ENCODE measurements at regions not wholly inside any gene's neighbourhood (a gene's known extent, or its start where the extent isn't known, plus 50 kb on each side); places are given as distances from the start of the nearest gene placed in this dataset.

DNA sequence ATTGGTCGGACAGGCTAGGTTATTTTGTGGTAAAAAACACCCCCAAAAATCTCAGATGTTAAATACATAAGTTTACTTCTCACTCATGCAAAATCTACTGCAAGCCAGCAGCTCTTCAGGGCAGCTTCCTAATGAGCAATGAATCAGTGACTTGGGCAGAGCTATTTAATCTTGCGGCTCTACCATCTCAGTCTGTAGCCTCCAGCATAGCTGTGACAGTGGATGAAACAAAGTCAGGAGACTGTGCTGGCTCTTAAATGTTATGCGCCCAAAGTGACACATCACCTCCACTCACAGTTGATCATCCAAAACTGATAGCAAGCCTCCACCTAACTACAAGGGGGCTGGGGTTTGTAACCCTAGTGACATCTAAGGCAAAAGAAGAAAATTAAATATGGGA lies 571.9 kb downstream of the METTL4 start:
- in situ Hi-C loops (cut with HindIII; ENCODE audit: low pct_unique_long_range_greater_than_20kb, low sequenced_read_pairs) = no loop called here
- DNase-seq (ENCODE audit: low read depth, low spot score) = no peak

DNA sequence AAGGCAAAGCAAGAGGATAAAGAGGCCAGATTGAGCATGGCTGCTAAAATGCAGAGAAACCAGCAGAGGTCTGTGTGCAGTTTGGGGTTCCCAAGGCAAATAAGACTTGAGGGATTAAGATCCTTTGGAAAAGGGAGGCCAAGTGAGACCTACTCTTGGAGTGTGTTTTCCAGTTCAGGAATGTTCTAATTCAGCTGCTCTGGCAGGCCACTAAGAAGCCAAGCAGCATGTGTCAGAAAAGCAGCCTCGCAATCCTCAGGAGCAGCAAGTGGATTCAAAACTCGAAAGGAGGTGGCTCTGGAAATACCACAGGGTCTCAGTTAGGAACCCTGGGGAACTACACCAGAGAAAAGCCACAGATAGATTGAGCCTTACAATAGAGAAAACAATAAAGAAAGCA lies 569.2 kb downstream of the METTL4 start:
- in situ Hi-C loops (cut with HindIII; ENCODE audit: low pct_unique_long_range_greater_than_20kb, low sequenced_read_pairs) = no loop called here
- no peak for DNase-seq (ENCODE audit: low read depth, low spot score)

DNA sequence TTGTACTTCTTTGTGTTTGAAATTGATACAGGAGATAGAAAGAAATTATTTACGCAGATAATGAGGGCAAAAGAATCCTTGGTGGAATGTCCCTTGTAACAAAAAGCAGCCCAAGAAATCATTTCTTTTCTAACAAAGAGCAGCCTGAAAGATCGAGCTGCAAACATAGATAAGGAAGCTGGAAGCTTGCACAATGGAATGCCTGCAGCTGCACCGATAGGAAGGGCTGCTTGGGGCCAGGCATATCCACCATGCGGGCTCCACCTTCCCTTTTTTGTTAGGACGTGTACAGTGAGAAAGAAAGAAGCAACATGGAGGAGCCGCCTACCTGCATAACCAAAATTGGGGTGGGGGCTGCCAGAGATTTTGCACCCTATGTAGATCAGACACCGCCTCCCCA lies 568.7 kb downstream of the METTL4 start:
- in situ Hi-C loops (cut with HindIII; ENCODE audit: low pct_unique_long_range_greater_than_20kb, low sequenced_read_pairs) = no loop called here
- no peak for DNase-seq (ENCODE audit: low read depth, low spot score)

DNA sequence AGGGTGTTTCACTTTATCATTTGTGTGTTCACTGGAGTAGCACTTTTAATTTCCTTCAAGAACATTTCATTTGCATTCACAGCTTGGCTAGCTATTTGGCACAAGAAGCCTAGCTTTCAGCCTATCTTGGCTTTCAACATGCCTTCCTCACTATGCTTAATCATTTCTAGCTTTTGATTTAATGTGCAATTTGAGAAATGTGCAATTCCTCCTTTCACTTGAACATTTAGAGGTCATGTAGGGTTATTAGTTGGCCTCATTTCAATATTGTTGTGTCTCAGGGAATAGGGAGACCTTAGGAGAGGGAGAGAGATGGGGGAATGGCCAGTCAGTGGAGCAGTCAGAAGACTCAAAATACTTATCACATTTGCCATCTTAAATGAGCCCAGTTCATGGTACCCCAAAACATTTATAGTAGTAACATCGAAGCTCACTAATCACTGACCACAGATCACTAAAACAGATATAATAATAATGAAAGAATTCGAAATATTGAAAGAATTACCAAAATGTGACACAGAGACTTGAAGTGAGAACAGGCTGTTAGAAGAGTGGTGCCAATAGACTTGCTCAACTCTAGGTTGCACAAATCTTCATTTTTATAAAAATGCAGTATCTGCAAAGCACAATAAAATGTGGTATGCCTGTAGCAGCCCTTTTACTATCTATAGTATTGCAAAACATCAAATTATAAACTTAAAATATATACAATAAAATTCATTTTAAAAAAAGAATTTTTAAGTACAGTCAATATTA lies 561.2 kb downstream of the METTL4 start:
- in situ Hi-C loops (cut with HindIII; ENCODE audit: low pct_unique_long_range_greater_than_20kb, low sequenced_read_pairs) = no loop called here
- no peak for DNase-seq (ENCODE audit: low read depth, low spot score)

DNA sequence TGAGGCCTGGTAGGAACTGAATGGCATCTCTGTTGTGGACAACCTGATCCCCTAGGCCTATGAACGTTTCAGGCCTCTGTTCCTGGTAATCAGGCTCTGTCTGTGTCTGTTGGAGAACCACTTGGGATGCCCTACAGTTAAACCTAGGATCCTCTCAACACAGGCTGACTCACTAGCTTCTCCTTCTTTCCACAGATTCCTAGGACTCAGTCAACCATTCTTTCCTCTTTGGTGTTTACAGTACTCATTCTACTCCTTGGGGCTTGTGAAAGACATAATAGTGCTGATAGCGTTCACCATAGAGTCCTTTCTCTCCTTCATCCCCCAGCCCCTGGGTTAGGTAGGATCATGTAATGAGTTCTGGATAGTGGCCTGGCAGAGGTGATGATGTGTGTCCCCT lies 544.3 kb downstream of the METTL4 start:
- no peak for DNase-seq (ENCODE audit: low read depth, low spot score)
- in situ Hi-C loops (cut with HindIII; ENCODE audit: low pct_unique_long_range_greater_than_20kb, low sequenced_read_pairs) = no loop called here

DNA sequence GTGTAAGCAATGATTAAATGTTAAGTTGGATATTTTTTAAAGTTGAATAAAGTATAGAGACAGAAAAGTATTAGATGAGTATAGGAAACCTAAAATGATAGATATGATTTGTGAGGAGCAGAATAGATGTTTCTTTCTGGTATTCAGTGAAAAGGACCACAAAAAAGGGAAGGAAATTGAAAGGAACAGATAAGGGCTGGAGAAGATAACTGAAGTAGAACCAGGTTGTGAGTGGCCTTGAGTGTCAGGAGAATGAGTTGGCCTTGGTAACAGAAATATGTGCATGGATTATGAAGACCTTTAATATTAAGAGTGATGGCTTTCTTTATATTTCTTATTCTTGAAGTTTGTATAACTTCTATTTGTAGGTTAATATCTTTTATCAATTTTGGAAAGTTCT lies 543.5 kb downstream of the METTL4 start:
- DNase-seq (ENCODE audit: low read depth, low spot score) = no peak
- in situ Hi-C loops (cut with HindIII; ENCODE audit: low pct_unique_long_range_greater_than_20kb, low sequenced_read_pairs) = no loop called here

DNA sequence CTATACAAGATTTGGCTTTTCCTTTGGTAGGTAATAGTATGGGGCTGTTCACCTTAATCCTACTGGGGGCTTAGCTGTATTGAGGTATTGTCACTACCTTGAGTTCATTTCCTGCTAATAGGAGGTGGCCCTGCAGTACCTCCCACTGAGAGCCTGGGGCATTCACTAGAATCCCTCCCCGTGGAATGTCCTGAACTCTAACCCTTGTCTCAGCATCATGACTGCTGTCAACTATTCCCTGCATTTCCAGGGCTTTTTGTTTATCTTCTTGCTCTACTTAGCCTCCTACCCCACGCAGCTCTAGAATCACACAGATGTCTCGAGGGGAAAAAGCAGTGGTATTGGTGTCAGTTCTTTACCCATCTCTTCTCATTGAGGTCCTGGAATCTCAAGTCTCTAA lies 542.3 kb downstream of the METTL4 start:
- no peak for DNase-seq (ENCODE audit: low read depth, low spot score)
- in situ Hi-C loops (cut with HindIII; ENCODE audit: low pct_unique_long_range_greater_than_20kb, low sequenced_read_pairs) = no loop called here

DNA sequence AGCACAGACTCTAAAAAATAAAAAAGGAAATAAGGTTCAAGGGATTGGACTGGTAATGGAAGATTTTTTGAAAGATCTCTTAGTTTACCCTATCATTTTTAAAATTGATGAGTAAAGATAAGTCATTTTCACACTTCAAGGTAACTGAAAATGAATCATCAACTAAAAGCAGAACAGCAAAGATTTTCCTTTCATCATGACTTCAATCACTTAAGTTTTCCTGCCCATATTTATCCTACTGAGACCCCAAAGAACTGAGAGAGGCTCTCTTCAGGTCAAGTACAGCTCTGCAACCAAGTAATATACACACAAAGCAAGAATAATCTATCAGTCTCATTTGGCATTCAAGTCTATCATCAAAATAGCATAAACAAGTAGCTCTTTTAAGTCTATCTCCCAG lies 540.7 kb downstream of the METTL4 start:
- DNase-seq (ENCODE audit: low read depth, low spot score) = no peak
- in situ Hi-C loops (cut with HindIII; ENCODE audit: low pct_unique_long_range_greater_than_20kb, low sequenced_read_pairs) = no loop called here

DNA sequence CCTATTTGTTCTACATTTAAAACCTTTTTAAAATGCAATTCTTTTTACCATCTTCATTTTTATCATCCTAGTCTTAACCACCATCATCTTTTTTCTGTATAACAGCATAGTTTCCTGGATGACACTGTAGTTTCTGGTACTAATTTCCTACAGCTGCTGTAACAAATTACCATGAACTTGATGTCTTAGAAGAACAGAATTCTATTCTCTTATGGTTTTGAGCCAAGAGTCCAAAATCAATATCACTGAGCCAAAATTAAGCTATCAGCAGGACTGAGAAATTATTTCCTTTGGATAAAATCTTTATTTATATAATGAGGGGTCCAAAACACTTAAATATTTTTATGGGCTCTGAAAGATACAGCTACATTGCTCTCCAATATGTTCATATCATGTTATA lies 539.3 kb downstream of the METTL4 start:
- no peak for DNase-seq (ENCODE audit: low read depth, low spot score)

DNA sequence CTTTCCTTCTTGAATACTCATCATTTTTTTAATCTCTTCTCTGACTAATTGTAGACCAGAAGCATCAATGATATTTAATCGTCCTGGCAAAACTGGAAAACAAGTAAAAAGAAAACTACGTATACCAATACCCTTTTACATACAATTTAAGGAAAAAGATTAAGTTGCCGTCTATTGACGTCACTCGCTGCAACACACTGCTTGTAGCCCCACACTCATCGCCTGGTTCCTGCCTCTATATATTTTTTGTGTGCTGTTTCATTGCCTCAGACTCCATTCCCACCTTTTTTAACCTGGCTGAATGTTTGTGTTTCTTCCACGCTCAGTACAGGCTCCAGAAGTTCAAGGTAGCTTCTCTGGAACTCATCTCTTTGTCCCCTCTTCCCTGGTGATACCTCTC lies 536.2 kb downstream of the METTL4 start:
- in situ Hi-C loops (cut with HindIII; ENCODE audit: low pct_unique_long_range_greater_than_20kb, low sequenced_read_pairs) = no loop called here

More for the DNA sequence above, 539.3 kb downstream of the METTL4 start:
- in situ Hi-C loops (cut with HindIII; ENCODE audit: low pct_unique_long_range_greater_than_20kb, low sequenced_read_pairs) = no loop called here

DNA sequence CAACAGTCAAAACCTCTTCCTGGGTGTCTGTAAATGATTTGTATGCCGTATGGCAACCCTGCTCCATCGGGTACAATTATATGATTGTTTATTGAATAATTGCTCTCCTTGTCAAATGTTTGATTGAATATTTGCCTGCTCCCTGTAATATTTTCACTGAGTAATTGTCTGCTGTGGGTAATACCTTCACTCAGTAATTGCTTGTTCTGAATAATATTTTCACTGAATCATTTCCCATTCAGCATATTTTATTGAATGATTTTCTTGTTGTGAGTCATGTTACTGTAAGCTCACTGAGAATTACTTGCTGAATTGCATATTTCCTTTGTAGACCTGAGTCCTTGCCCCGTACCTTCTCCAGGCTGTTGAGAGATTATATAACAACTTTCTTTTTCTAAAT lies 535.2 kb downstream of the METTL4 start:
- no peak for DNase-seq (ENCODE audit: low read depth, low spot score)
- in situ Hi-C loops (cut with HindIII; ENCODE audit: low pct_unique_long_range_greater_than_20kb, low sequenced_read_pairs) = no loop called here

More for the DNA sequence above, 536.2 kb downstream of the METTL4 start:
- DNase-seq (ENCODE audit: low read depth, low spot score) = no peak

DNA sequence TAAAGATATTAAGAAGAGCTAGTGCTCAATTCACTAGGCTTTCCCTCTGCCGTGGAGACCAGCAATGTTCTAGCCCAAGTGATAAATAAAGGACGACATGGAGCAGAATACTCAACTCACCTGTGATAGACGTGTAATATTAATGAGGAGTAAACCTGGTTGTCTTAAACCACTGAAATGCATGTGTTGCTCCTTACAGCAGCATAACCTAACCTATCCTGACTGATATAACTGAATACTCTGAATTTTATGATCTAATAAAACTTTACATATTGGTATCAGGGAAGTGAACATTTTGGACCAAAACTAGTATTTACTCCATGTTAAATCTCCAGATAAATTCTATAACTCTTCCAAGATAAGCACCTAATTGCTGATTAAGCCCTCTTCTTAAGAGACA lies 531.0 kb downstream of the METTL4 start:
- in situ Hi-C loops (cut with HindIII; ENCODE audit: low pct_unique_long_range_greater_than_20kb, low sequenced_read_pairs) = no loop called here
- DNase-seq (ENCODE audit: low read depth, low spot score) = no peak

DNA sequence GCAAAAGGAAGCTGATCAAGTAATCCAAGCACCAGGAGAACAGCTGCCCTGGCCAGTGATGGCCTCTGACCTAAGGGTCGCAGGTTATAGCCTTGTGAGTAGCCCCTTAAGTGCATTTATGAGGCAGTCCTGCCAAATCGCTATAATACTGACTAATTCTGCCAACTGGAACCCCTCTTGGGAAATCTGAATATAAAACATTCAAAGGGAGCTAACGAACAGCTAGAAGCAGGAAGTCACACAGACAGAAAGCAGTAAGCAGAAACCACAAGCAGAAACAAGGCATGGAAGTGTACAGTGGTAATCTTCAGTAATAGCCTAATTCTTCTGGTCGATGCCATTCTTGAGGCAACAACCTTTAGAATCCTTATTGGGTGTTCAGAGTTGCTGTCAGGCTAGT lies 521.3 kb downstream of the METTL4 start:
- in situ Hi-C loops (cut with HindIII; ENCODE audit: low pct_unique_long_range_greater_than_20kb, low sequenced_read_pairs) = no loop called here
- no peak for DNase-seq (ENCODE audit: low read depth, low spot score)

DNA sequence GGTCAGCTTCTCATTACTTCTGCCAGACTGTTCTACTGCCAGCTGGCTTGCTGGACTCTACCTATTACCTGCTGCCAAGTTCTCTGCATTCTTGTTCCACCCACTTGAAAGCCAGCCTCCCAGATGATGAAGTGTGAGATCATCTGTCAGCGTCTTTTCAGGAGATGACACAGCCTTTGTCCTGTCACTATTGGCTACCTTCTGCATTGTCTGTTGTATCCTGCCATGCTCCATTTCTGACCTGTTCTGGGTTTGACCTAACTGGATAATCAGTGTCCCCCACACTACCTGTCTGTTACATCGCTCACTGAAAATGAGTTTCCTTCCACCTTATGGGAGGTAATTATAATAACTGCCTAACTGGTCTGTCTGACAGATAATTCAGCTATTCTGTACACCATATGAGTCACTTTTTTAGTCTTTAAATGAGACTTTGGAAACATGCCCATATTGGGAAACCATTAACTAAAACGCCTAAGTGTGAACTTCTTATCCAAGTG lies 520.6 kb downstream of the METTL4 start:
- DNase-seq (ENCODE audit: low read depth, low spot score) = no peak
- in situ Hi-C loops (cut with HindIII; ENCODE audit: low pct_unique_long_range_greater_than_20kb, low sequenced_read_pairs) = no loop called here

DNA sequence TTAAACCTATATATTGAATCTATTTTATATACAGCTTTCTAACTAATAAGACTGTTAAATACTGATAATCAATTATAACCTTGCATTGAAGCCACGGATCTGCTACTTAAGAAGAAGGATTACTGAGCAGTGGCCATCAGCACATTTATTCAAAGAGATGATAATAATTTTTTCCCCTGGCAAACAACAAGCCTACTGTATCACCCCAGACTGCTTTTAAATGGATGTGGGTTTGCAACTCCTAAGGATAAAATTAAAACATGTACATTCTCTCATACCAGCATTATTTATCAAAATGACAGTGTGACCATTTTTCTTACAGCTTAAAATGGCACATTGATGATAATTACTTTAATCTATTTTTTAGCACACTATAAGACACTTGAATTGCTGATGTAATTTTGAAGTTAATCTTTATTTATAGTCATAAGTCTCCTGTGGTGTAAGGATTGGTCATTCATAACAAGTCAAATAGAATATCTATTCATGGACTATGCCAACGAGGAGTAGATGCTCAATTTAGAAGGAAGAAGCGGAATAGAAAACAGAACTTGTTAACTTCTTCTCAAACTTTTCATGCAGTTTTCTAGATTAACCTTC lies 517.7 kb downstream of the METTL4 start:
- in situ Hi-C loops (cut with HindIII; ENCODE audit: low pct_unique_long_range_greater_than_20kb, low sequenced_read_pairs) = no loop called here
- no peak for DNase-seq (ENCODE audit: low read depth, low spot score)

DNA sequence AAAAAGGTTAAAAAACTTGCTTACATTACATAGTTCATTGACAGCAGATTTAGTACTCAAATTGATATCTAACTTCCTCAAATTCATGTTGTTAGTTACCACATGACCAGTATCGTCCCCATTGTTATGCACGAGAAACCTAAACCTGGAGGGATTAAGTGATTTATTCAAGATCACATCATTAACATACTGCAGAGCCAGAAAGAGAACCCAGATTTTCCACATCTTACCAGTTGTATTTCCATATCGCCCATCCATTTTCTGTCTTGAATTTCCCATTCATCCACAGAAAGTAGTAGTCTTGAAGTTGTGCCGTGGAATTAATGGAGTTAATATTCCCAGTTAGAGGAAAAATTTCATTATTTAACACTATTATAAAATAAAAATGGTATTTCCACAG lies 512.0 kb downstream of the METTL4 start:
- in situ Hi-C loops (cut with HindIII; ENCODE audit: low pct_unique_long_range_greater_than_20kb, low sequenced_read_pairs) = no loop called here
- no peak for DNase-seq (ENCODE audit: low read depth, low spot score)

DNA sequence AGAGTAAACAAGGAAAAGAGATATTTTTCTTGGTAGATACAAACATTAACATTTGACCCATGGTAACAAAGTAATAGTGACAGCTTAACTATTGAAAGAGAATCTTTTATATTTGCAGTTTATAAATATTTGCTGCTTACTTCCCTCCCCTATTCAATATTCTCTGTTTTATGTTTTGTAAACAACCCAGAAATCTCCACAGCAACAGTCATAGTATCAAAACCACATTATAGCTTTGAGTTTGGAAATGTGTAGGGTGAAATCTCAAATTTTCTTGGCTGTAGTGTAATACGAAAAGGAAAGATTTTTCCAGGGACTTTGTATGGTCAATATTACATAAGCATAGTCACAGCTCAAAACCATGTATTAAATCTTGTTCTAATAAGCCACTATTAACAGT lies 511.2 kb downstream of the METTL4 start:
- DNase-seq (ENCODE audit: low read depth, low spot score) = no peak
- in situ Hi-C loops (cut with HindIII; ENCODE audit: low pct_unique_long_range_greater_than_20kb, low sequenced_read_pairs) = no loop called here

DNA sequence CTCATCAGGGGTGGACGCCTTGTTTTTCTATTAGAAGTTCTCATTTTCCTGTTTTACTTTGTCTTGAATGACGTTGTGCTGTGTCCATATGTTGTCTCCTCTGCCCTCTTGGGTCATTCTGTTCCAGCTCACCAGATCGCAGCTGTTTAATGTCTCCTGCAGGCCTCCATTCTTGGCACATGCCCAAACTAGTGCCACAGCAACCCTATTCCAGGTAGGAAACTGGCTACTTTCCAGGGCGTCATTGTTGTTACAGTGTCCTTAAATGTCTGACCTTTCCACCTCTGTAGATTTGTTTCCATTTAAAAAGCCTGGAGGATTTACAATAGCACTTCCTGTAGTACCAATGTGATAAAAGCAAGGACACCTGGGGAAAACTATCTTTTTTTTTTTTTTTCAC lies 500.7 kb downstream of the METTL4 start:
- in situ Hi-C loops (cut with HindIII; ENCODE audit: low pct_unique_long_range_greater_than_20kb, low sequenced_read_pairs) = no loop called here

DNA sequence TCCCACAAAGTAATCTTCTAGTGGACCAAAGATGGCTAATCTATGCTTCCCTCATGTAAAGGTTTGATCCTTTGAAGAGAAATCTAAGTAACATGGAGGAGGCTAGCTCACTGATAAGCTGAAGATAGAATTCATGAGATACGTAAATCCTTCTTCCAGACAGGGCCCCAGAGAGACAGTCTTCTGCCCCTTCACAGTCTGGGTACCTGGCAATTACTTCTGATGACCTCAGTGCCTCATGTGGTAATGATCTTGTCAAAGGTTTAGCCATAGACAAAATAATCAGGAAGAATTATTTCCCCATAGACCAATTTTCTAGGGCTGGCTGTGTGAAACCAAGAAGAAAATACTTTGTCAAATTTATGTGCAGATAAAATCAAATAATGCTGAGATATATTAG lies 495.8 kb downstream of the METTL4 start:
- in situ Hi-C loops (cut with HindIII; ENCODE audit: low pct_unique_long_range_greater_than_20kb, low sequenced_read_pairs) = no loop called here

More for the DNA sequence above, 500.7 kb downstream of the METTL4 start:
- no peak for DNase-seq (ENCODE audit: low read depth, low spot score)

More for the DNA sequence above, 495.8 kb downstream of the METTL4 start:
- DNase-seq (ENCODE audit: low read depth, low spot score) = no peak
